Astrocyte of the spinal cord (primary cell): ENCODE measurements at regions not wholly inside any gene's neighbourhood (a gene's known extent, or its start where the extent isn't known, plus 50 kb on each side); places are given as distances from the start of the nearest gene placed in this dataset.

ENCODE experiments used
- DNase-seq: peaks from one replicate; pipeline ENCODE4 v3.0.0; 2011; ENCODE audit warnings: low read depth, low spot score
- H3K4me3 ChIP-seq: 2 replicates; pipeline ENCODE4 v1.5.1; 2011; ENCODE audit warnings: low read depth, mild to moderate bottlenecking, low read length, moderate library complexity
- in situ Hi-C: cut with HindIII; loops from 2 replicates; pipeline ENCODE4 v1.10.0; 2017; ENCODE audit warnings: low sequenced_read_pairs
- TF ChIP-seq, protein P1 (sequence below): IDR thresholded peaks from 2 replicates; pipeline ENCODE4 v1.5.1; 2012; ENCODE audit warnings: low read depth, mild to moderate bottlenecking, low read length, inconsistent platforms

DNA sequence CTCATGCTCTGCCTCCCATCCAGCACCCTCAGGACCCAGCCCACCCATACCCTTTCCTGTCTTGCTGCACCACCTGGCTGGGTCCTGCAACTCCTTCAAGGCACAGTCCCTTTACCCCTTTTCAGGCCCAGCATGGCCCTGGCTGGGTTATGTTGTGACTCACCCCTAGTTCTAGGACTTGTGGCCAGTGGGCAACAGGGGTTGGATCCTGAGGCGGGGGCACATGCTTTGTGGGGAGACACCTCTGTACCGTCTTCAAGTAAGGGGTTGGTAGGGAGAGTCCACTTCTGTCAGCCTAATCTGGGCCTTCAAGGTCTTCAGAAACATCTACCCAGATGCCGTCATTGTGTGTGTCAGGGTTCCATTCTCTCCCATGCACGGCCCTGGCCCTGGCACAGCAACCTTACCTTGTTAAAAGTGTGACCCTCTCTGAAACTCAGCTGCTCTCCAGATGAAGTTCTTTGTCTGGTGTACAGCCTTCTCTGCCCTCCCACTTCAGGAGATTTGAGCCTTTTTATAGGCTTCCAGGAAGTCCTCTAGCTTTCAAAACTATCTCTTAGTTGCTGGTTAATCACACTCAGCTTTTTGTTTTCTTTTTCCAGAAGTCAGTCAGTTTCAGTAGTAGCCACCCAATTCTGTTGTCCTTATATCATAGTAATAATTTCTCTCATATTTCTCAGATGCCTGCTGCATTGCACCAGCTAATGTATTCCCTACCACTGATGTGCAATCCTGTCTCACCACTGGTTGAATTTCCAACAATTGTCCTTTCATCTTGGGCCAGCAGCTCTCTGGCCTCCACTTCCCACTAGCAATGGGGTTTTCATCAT, 107.3 kb downstream of the NRN1 start:
- TF ChIP-seq, protein P1, sequence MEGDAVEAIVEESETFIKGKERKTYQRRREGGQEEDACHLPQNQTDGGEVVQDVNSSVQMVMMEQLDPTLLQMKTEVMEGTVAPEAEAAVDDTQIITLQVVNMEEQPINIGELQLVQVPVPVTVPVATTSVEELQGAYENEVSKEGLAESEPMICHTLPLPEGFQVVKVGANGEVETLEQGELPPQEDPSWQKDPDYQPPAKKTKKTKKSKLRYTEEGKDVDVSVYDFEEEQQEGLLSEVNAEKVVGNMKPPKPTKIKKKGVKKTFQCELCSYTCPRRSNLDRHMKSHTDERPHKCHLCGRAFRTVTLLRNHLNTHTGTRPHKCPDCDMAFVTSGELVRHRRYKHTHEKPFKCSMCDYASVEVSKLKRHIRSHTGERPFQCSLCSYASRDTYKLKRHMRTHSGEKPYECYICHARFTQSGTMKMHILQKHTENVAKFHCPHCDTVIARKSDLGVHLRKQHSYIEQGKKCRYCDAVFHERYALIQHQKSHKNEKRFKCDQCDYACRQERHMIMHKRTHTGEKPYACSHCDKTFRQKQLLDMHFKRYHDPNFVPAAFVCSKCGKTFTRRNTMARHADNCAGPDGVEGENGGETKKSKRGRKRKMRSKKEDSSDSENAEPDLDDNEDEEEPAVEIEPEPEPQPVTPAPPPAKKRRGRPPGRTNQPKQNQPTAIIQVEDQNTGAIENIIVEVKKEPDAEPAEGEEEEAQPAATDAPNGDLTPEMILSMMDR = no peak
- H3K4me3 ChIP-seq = no peak overlapping the region
- DNase-seq = no peak
- in situ Hi-C loops = no loop called here

DNA sequence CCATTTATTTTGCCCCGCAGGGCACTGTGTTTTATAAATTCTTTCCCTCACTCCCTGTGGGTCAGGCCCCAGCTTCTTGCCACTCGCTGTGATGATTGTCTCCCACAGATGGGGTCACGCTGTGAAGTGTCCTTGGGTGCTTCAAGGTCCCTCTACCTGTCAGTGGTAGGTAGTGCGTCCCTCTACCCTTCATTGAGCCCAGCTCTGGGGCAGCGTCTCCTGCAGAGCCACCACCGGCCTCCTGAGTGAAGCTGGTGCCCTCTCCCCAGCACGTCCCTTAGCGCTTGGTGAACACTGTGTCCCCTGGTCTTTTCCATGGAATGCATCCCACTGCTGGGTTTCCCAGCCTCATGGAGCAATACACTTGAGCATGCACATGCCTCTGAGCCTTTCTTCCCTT, 108.2 kb downstream of the NRN1 start:
- H3K4me3 ChIP-seq = no peak overlapping the region
- DNase-seq = no peak
- in situ Hi-C loops = no loop called here
- TF ChIP-seq, protein P1 = no peak

DNA sequence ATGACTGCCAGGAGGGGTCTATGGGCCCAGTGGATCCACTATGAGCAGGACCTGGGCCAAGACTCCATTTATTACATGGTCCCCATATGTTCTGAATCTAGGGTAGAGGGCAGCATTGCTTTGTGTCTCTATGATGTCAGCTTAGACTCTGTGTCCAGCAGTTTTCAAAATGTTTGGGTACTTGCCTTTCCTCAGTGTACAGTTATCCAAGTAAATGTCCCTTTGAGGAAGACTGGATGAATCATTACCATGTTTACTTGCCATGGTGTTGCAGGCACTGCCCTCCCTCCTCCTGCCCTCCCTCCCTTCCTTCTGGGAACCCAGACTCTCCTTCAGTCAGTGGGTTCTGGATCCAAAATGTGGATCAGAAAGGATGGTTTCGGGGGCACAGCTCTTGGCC, 108.6 kb downstream of the NRN1 start:
- TF ChIP-seq, protein P1 = no peak
- no peak for DNase-seq
- in situ Hi-C loops = no loop called here
- no peak overlapping the region for H3K4me3 ChIP-seq

DNA sequence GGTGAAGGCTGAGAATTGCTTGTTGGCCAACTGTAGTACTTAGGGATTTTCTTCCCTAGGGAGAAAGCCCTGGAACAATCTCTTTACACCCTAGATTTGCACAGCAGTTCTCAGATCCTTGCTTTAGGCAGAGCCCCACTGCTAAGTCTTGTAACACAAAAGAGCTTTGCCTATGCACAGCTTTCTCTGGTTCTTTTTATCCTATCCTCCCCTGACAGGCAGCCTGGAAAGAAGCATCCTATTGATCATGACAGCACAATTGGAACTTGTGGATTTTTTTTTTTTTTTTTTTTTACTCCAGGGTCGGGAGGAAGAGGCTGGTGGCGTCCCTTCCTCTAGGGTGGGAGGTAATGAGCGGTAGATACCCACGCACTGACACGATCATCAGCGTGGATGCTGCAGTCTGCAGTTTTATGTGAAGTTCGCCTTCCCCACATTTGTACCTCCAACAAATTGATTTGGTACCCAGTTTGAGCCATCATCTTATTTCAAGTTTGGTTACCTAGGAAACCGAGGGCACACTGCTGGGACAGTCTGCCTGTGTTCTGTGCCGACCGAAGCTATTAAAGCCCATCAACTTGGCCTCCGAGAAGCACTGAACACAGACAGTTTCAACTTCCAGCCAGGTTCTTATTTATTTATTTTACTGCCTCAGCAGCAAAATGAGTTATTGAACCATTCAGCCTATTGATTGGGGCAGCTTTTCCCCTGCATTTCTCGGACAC, 110.1 kb downstream of the NRN1 start:
- H3K4me3 ChIP-seq = no peak overlapping the region
- in situ Hi-C loops = no loop called here
- TF ChIP-seq, protein P1 = no peak
- DNase-seq = no peak

DNA sequence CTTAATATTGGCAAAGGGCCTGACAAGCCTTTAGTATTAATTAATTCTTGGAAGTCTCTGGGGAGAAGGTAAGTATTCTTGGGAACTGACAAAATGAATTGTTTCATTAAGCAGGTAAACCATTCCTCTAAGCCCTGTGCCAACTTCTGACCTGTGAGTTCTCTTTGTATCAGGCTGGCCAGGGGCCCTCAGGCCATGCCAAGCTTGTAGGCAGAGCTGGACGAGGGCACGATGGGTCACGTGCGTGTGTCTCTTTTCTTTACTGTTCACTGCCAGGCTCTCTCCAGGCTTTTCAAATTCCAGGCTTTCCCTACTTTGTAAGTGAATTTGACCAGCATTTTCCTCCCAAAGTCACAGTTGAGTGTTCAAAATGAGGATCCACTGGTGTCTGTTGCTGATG, 112.4 kb downstream of the NRN1 start:
- in situ Hi-C loops = no loop called here
- no peak overlapping the region for H3K4me3 ChIP-seq
- TF ChIP-seq, protein P1 = no peak
- no peak for DNase-seq

DNA sequence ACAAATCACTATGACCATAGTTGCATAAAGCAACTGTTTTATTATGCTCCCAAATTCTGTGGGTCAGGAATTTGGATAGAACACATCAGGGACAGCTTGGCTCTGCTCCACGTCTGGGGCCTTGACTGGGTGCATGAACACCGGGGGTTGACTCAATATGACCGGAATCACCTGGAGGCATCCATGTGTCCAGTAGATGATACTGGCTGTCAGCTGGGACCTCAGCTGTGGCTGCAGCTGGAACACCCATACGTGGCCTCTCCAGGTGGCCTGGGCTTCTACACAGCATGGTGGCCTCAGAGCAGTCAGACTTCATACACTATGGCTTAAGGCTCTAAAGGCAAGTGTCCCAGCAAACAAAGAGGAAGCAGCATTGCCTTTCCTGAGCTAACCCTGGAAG, 113.4 kb downstream of the NRN1 start:
- TF ChIP-seq, protein P1 = no peak
- no peak for DNase-seq
- in situ Hi-C loops = no loop called here
- no peak overlapping the region for H3K4me3 ChIP-seq
